ENCODE measurements at regions not wholly inside any gene's neighbourhood (a gene's known extent, or its start where the extent isn't known, plus 50 kb on each side); places are given as distances from the start of the nearest gene placed in this dataset.
A peak's percentile ranks its signal among the peaks of the same experiment; 100 is the strongest.
"Not testable (repeated sequence)": the region's sequence is repeated elsewhere in the genome, so short reads cannot be mapped to it uniquely, and the experiment has no call there.

- H3K4me1 ChIP-seq (ENCODE audit: control insufficient read depth, insufficient read depth, low read length) = peaks cover 6% of the 10 kb centered on the region
- DNase-seq = peak; percentile 69 to 80
- peak overlapping the region; percentile 41 for H3K27ac ChIP-seq (ENCODE audit: low read length)
- no peaks in the 10 kb centered on the region for H3K36me3 ChIP-seq (ENCODE audit: control insufficient read depth, insufficient read depth, low read length)
- no peak overlapping the region for H3K4me3 ChIP-seq (ENCODE audit: low read length)
- WGBS (ENCODE audit: insufficient coverage, low lambda C conversion rate) = 80% methylated on average over 3 of the region's 9 CpGs
- H3K9me3 ChIP-seq (ENCODE audit: control insufficient read depth, low read depth, low read length) = peaks cover 8% of the 10 kb centered on the region
- H3K27me3 ChIP-seq (ENCODE audit: control insufficient read depth, insufficient read depth, low read length) = no peaks in the 10 kb centered on the region
These were observed 84.6 kb upstream of the ATP8B1 start for GRCh38 chr18:57887543-57888383.

DNA sequence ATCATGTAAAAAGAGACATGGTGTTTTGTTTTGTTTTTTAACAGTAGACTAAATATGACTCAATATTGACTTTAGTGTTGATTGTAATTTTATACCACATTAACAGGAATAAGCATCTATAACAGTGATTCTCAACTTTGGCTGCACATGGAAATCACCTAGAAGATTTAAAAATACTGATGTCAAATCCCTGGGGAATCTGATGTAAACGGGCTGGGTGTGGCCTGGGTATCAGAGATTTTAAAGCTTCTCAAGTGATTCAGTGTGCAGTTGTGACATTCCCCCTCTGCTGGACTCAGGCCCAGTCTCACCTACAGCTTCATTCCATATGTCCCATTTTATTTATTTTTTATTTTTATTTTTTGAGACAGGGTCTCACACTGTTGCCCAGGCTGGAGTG lies 82.8 kb upstream of the ATP8B1 start:
- Histone ChIP-seq H3K36me3 (ENCODE audit: control insufficient read depth, insufficient read depth, low read length) (no peaks in the 10 kb centered on the region), H3K4me1 (ENCODE audit: control insufficient read depth, insufficient read depth, low read length) (peaks cover 6% of the 10 kb centered on the region), H3K27me3 (ENCODE audit: control insufficient read depth, insufficient read depth, low read length) (no peaks in the 10 kb centered on the region), H3K4me3 (ENCODE audit: low read length) (no peak overlapping the region), H3K9me3 (ENCODE audit: control insufficient read depth, low read depth, low read length) (peaks cover 8% of the 10 kb centered on the region), H3K27ac (ENCODE audit: low read length) (no peak overlapping the region)
- no peak for DNase-seq
- 100% methylated on average over 1 of the region's 1 CpG for WGBS (ENCODE audit: insufficient coverage, low lambda C conversion rate)

- WGBS (ENCODE audit: insufficient coverage, low lambda C conversion rate) = no CpG with 5 or more reads among the region's 3 CpGs
These were observed 79.3 kb upstream of the ATP8B1 start for GRCh38 chr18:57882465-57882864.

GRCh38 chr18:57881818-57882413 lies 78.8 kb upstream of the ATP8B1 start:
- peak; percentile 79 to 81 for DNase-seq
- no peaks in the 10 kb centered on the region for H3K27me3 ChIP-seq (ENCODE audit: control insufficient read depth, insufficient read depth, low read length)
- no peaks in the 10 kb centered on the region for H3K9me3 ChIP-seq (ENCODE audit: control insufficient read depth, low read depth, low read length)
- H3K36me3 ChIP-seq (ENCODE audit: control insufficient read depth, insufficient read depth, low read length) = no peaks in the 10 kb centered on the region
- no peaks in the 10 kb centered on the region for H3K4me1 ChIP-seq (ENCODE audit: control insufficient read depth, insufficient read depth, low read length)
- H3K4me3 ChIP-seq (ENCODE audit: low read length) = no peak overlapping the region
- H3K27ac ChIP-seq (ENCODE audit: low read length) = no peak overlapping the region
- 0% methylated on average over 1 of the region's 10 CpGs for WGBS (ENCODE audit: insufficient coverage, low lambda C conversion rate)

More at GRCh38 chr18:57882465-57882864, 79.3 kb upstream of the ATP8B1 start:
- H3K36me3 ChIP-seq (ENCODE audit: control insufficient read depth, insufficient read depth, low read length) = no peaks in the 10 kb centered on the region
- no peak for DNase-seq
- no peaks in the 10 kb centered on the region for H3K4me1 ChIP-seq (ENCODE audit: control insufficient read depth, insufficient read depth, low read length)
- no peaks in the 10 kb centered on the region for H3K9me3 ChIP-seq (ENCODE audit: control insufficient read depth, low read depth, low read length)
- no peaks in the 10 kb centered on the region for H3K27me3 ChIP-seq (ENCODE audit: control insufficient read depth, insufficient read depth, low read length)
- no peak overlapping the region for H3K4me3 ChIP-seq (ENCODE audit: low read length)
- H3K27ac ChIP-seq (ENCODE audit: low read length) = no peak overlapping the region

DNA sequence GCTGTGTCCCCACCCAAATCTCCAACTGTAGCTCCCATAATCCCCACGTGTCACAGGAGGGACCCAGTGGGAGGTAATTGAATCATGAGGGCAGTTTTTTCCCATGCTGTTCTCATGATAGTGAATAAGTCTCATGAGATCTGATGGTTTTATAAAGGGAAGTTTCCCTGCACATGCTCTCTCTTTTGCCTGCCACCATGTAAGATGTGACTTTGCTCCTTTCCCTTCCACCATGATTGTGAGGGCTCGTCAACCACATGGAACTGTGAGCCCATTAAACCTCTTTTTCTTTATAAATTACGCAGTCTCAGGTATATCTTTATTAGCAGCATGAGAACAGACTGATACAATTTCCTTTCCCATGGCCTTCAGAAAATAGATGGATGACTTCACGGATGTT lies 76.8 kb upstream of the ATP8B1 start:
- no CpG with 5 or more reads among the region's 4 CpGs for WGBS (ENCODE audit: insufficient coverage, low lambda C conversion rate)
- not testable (repeated sequence) for H3K36me3 ChIP-seq (ENCODE audit: control insufficient read depth, insufficient read depth, low read length); H3K27me3 ChIP-seq (ENCODE audit: control insufficient read depth, insufficient read depth, low read length); H3K9me3 ChIP-seq (ENCODE audit: control insufficient read depth, low read depth, low read length); H3K4me3 ChIP-seq (ENCODE audit: low read length); H3K27ac ChIP-seq (ENCODE audit: low read length); H3K4me1 ChIP-seq (ENCODE audit: control insufficient read depth, insufficient read depth, low read length); DNase-seq

- no peaks in the 10 kb centered on the region for H3K27me3 ChIP-seq (ENCODE audit: control insufficient read depth, insufficient read depth, low read length)
- DNase-seq = no peak
- no peak overlapping the region for H3K27ac ChIP-seq (ENCODE audit: low read length)
- H3K36me3 ChIP-seq (ENCODE audit: control insufficient read depth, insufficient read depth, low read length) = no peaks in the 10 kb centered on the region
- H3K9me3 ChIP-seq (ENCODE audit: control insufficient read depth, low read depth, low read length) = peaks cover 8% of the 10 kb centered on the region
- H3K4me3 ChIP-seq (ENCODE audit: low read length) = no peak overlapping the region
- H3K4me1 ChIP-seq (ENCODE audit: control insufficient read depth, insufficient read depth, low read length) = no peaks in the 10 kb centered on the region
These were observed 66.1 kb upstream of the ATP8B1 start for GRCh38 chr18:57869221-57869620.

- Histone ChIP-seq H3K9me3 (ENCODE audit: control insufficient read depth, low read depth, low read length) (peaks cover 2% of the 10 kb centered on the region), H3K4me1 (ENCODE audit: control insufficient read depth, insufficient read depth, low read length) (no peaks in the 10 kb centered on the region), H3K4me3 (ENCODE audit: low read length) (no peak overlapping the region), H3K36me3 (ENCODE audit: control insufficient read depth, insufficient read depth, low read length) (no peaks in the 10 kb centered on the region), H3K27ac (ENCODE audit: low read length) (no peak overlapping the region), H3K27me3 (ENCODE audit: control insufficient read depth, insufficient read depth, low read length) (no peaks in the 10 kb centered on the region)
- 100% methylated on average over 1 of the region's 3 CpGs for WGBS (ENCODE audit: insufficient coverage, low lambda C conversion rate)
- DNase-seq = no peak
These were observed 63.2 kb upstream of the ATP8B1 start for GRCh38 chr18:57866355-57866754.

DNA sequence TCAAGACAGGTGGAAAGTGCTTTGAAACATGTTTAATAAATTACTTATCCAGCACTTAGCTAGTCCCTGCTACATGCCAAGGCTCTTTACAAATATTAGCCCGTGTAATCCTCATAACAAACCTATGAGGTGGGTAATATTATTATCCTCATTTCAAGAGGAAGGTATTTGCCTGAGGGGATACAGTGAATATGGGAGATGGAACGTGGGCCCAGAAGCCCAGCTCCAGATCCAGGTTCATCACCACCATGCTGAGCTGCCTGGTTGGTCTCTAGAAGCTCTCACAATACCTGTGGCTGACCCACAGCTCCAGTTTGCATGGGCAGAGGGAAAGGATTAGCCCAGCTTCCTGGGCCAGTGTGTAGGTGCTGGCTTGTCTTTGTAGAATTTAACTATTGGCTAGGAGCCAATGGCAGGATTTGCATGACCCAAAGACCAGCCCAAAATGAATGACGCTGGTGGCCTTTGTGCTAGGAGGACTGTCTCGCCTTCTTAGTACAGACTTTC lies 61.6 kb upstream of the ATP8B1 start:
- DNase-seq = no peak
- no peaks in the 10 kb centered on the region for H3K4me1 ChIP-seq (ENCODE audit: control insufficient read depth, insufficient read depth, low read length)
- no peaks in the 10 kb centered on the region for H3K27me3 ChIP-seq (ENCODE audit: control insufficient read depth, insufficient read depth, low read length)
- H3K36me3 ChIP-seq (ENCODE audit: control insufficient read depth, insufficient read depth, low read length) = no peaks in the 10 kb centered on the region
- H3K4me3 ChIP-seq (ENCODE audit: low read length) = no peak overlapping the region
- no peak overlapping the region for H3K27ac ChIP-seq (ENCODE audit: low read length)
- 40% methylated on average over 1 of the region's 4 CpGs for WGBS (ENCODE audit: insufficient coverage, low lambda C conversion rate)
- no peaks in the 10 kb centered on the region for H3K9me3 ChIP-seq (ENCODE audit: control insufficient read depth, low read depth, low read length)

DNA sequence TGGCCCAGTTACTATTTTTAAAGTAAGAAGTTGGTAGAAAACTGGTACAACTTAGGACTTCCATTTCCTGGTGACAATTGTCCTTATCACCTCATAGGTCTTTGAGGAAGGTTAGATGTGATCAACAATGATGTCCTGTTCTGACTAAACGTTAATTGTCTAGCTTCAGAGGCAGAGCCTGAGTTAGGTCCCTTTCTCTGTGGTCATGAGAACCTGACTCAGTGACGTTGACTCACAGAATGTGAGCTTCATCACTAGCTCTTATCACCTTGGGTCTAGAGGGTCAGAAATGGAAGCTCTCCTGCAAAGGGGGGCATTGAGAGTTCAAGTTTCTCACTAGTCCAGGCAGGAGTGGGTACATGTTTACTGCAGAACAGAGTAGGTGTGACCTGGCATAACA lies 60.6 kb upstream of the ATP8B1 start:
- Histone ChIP-seq H3K9me3 (ENCODE audit: control insufficient read depth, low read depth, low read length) (no peaks in the 10 kb centered on the region), H3K27me3 (ENCODE audit: control insufficient read depth, insufficient read depth, low read length) (no peaks in the 10 kb centered on the region), H3K4me1 (ENCODE audit: control insufficient read depth, insufficient read depth, low read length) (no peaks in the 10 kb centered on the region), H3K27ac (ENCODE audit: low read length) (no peak overlapping the region), H3K4me3 (ENCODE audit: low read length) (no peak overlapping the region), H3K36me3 (ENCODE audit: control insufficient read depth, insufficient read depth, low read length) (no peaks in the 10 kb centered on the region)
- no CpG with 5 or more reads among the region's 2 CpGs for WGBS (ENCODE audit: insufficient coverage, low lambda C conversion rate)
- no peak for DNase-seq

- H3K9me3 ChIP-seq (ENCODE audit: control insufficient read depth, low read depth, low read length) = no peaks in the 10 kb centered on the region
- no peaks in the 10 kb centered on the region for H3K27me3 ChIP-seq (ENCODE audit: control insufficient read depth, insufficient read depth, low read length)
- H3K27ac ChIP-seq (ENCODE audit: low read length) = no peak overlapping the region
- no peaks in the 10 kb centered on the region for H3K36me3 ChIP-seq (ENCODE audit: control insufficient read depth, insufficient read depth, low read length)
- no peak for DNase-seq
- no peak overlapping the region for H3K4me3 ChIP-seq (ENCODE audit: low read length)
- peaks cover 10% of the 10 kb centered on the region for H3K4me1 ChIP-seq (ENCODE audit: control insufficient read depth, insufficient read depth, low read length)
These were observed 56.2 kb upstream of the ATP8B1 start for GRCh38 chr18:57859314-57859713.

Data from large intestine (tissue), 3 donors.